ENCODE measurements at regions not wholly inside any gene's neighbourhood (a gene's known extent, or its start where the extent isn't known, plus 50 kb on each side); places are given as distances from the start of the nearest gene placed in this dataset.

GRCh38 chr17:77343031-77343800 lies 202.4 kb downstream of the SEC14L1 start:
- no peak for DNase-seq

- no peak for DNase-seq
Measured at GRCh38 chr17:77344038-77344437, 203.3 kb downstream of the SEC14L1 start.

DNA sequence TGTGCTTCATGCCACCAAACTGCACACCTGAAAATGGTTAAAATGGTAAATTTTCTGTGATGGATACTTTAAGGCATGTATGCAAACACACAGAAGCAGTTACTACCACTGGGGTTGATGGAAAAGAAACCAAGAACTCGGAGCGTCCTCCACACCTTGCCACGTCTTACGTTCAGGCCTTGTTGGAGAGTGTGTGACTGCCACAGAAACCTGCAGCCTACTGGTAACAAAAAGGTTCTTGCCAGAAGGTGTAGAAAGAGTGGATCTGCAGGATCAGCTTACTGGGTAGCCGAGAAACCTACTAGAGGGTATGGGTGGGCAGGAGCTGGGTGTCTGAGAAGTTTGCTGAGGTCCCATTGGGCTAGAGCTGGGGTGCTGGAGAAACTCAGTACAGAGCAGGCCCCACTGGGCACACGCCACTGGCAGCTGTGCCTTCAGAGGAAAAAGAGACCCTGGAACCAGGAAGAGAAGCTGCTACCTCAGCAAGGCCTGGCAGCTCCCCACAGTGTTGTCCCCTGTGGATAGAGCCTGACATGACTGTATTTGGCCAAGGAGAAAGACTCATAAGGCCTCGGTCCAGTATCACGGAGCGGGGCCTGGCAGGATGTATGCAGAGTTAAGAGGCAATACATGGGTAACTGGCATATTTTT lies 204.6 kb downstream of the SEC14L1 start:
- DNase-seq: no peak

DNA sequence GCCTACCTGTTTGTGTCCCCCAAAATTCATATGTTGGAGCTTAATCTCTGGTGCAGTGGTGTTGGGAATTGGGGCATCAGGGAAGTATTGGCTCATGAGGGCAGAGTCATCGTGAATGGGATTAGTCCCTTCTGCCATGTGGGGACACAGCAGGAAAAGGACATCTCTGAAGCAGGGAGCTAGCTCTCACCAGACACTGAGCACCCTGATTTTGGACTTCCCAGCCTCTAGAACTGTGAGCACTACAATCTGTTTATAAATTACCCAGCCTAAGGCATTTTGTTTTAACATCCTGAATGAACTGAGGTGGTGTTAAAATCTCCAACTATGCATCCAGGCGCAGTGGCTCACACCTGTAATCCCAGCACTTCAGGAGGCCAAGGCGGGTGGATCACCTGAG lies 206.0 kb downstream of the SEC14L1 start:
- no peak for DNase-seq

DNA sequence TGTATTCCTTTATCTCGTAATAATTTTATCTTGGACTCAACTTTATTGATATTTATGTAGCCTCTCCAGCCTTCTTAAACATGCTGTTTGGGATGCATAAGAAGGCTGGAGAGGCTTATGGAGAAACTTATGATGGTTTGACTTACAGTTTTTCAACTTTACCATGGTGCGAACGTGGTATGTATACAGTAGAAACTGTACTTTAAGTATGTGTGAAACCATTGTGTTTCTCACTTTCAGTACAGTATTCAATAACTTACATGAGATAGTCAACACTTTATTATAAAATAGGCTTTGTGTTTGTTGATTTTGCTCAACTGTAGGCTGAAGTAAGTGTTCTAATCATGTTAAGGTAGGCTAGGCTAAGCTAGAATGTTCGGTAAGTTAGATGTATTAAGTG lies 206.8 kb downstream of the SEC14L1 start:
- DNase-seq: no peak

- DNase-seq: no peak
Measured at GRCh38 chr17:77349976-77350830, 209.4 kb downstream of the SEC14L1 start.

DNA sequence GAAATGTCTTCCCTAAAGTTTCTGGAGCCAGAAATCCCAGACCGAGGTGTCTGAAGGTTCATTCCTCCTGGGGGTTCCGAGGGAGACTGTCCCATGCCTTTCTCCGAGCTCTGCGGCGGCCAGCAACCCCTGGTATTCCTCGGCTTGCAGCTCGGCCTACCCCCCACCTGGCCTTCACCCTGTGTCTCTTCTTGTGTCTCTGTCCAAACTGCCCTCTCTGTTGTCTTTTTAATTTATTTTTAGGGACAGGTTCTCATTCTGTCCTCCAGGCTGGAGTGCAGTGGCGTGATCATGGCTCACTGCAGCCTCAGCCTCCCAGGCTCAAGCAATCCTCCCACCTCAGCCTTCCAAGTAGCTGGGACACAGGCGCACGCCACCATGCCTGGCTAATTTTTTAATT lies 211.7 kb downstream of the SEC14L1 start:
- DNase-seq: no peak

DNA sequence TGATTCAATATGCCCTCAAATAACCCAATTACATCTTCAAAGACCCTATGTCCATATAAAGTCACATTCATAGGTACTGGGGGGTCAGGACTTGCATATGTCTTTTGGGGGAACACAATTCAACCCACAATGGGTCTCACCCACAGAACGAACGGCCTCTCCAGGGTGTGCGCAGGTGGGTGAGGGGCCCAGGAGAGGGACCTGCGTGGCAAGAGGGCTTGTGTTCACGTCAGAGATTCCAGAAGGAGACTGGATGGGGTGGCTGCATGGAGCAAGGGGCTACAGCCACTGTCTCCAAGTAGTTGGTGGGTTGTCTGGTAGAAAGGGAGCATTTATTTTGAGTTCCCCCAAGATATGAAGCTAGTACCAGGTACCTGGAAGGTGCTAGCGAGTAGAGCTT lies 212.2 kb downstream of the SEC14L1 start:
- DNase-seq: no peak

- DNase-seq: no peak
Measured at GRCh38 chr17:77353684-77354419, 213.1 kb downstream of the SEC14L1 start.

- DNase-seq: no peak
Measured at GRCh38 chr17:77354420-77354669, 213.6 kb downstream of the SEC14L1 start.

GRCh38 chr17:77354670-77355455 lies 214.1 kb downstream of the SEC14L1 start:
- DNase-seq: no peak

- DNase-seq: peak; percentile 55
Measured at GRCh38 chr17:77356109-77356689, 215.4 kb downstream of the SEC14L1 start.

DNA sequence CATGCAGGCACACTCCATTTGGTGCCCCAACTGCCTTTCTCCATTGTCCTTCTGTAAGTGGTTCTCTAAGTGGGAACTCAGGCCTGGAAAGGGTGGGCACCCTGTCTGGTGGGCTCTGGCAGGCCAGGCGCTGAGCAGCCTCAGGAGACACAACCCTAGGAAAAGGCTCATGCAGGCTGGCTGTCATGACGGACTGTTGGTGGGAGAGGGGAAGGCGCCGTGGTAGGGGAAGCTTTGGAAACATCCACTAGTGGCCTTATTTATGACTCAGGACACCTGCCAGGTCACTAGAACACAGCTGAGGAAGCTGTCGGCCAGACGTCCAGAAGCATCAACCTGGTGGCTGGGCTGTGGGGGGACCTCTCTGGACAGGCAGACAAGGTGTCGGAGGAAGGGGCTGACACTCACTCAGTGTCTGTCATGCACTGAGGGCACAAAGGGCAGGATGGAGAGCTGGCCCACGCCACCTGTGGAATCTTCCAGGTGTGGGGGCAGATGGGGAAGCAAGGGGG lies 216.0 kb downstream of the SEC14L1 start:
- DNase-seq: no peak

- DNase-seq: no peak
Measured at GRCh38 chr17:77358801-77359200, 218.0 kb downstream of the SEC14L1 start.

DNA sequence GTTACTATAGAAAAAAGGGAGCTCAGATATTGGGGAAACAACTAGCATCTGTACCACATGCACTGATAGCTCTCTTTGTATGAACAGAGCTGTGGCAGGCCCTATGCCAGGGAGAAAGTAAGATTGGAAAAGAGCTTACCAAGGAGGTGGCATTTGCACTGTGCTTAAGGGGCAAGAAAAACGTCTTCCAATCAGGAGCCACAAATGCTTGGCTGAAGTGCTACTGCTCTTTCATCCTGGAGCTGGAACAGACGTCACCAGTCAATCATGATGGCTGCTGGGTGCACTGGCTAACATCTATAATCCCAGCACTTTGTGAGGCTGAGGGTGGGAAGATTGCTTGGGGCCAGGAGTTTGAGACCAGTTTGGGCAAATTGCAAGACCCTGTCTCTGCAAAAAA lies 218.5 kb downstream of the SEC14L1 start:
- no peak for DNase-seq

GRCh38 chr17:77361986-77362620 lies 221.3 kb downstream of the SEC14L1 start:
- DNase-seq: no peak

DNA sequence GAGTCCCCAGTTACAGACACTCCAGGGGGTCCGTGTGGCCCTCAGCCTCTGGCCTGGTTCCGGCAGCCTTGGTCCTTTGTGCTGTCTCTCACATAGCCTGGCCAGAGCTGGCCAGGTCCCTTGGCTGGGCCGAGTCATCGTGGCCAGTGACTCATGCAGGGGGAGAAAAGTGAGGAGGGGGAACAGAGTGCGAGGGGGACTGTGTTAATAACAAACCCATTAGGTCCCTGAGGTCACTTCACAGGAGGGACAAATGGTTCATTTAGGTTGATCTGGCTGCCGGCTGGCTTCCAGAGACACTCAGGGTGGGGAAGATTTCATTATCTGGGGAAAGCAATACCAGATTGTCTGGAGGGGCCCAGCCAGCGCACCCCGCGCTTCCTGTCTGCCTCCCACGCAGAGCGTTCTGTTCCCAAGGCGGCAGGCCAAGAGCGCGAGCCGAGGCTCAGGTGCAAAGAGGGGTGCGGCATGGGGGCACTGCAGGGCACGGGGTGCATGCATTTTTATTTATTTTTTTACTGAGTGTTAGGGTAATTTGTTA lies 223.1 kb downstream of the SEC14L1 start:
- no peak for DNase-seq

DNA sequence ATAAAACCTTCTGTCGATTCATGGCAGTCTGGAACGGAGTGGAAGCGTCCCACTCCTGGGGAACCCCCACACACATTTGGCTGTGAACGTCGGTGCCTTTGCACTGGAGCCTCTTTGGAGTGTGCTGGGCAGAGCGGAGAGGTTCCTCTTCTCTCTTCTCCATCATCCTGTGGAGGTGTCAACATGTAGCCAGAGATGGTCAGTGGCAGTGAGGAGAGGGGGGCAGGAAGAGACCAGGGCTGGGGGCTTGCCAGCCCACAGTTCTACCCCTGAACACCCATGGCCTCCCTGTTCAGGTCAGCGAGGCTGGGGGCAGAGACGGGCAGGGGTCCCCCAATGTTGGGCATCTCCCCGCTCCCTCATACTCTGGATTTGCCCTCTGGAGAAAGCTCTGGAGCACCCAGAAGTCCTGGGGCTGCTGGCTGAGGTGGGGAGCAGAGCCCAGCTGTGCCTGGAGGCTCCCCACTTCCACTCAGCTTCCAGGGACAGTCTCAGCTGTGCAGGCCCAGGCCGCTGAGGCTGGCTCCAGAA lies 223.7 kb downstream of the SEC14L1 start:
- DNase-seq: no peak

DNA sequence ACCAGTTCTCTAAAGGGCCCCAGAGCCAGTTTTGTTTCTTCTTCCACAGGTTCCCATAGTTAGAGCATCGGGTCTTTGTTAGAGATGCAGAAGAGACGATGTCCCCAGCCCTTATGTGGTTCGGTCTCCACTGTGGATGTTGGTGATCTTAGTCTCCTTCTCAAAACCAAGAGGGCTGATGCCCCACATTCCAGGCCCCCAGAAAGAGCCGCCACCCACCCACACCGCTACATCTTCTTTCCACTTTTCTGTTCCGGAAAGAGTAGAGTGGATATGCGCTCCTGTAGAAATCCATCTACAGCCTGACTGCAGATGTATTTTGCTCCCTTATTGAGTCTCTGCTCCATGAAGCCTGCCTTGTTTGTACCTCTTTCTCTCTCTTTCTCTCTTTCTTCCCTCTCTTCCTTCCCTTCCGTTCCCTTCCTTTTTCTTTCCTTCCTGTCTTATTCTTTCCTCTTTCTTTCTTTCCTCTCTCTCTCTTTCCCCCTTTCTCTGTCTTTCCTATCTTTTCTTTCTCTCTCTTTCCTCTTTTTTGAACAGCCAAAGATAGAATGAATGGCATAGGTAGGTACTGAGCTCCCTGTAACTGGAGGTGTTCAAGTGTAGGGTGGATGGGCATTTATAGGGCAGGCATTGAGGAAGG lies 224.3 kb downstream of the SEC14L1 start:
- DNase-seq: no peak

DNA sequence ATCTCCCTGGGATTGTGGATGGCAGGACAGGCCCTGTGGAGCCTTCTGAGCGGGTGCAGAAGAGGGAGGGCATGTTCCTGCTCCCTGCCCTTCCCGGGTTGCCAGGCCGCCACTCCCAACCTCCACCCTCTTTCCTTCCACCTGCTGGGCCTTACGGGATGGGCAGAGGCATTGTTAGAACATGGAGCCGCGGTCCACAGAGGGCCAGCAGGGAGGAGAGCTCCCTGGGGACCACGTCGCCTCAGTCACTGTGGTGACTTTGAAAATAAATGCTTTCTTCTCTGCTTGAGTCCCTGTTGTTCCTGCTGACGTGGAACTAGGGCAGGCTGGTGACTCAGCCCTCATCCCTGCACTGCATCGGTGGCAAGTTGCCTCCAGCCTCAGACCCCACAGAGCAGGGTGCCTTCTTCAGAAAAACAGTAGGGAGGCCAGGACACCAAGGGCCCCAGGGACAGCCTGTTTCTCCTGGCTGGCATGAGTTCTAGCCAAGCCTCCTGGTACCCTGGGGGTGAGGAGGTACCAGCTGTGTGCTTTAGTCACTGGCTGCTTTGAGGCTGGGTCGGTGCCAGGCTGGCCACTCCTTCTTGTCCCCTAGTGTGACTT lies 224.9 kb downstream of the SEC14L1 start:
- no peak for DNase-seq
